SHP77 treated with DMSO at 0.1 percent for 48 hours (cell line): ENCODE measurements at regions not wholly inside any gene's neighbourhood (a gene's known extent, or its start where the extent isn't known, plus 50 kb on each side); places are given as distances from the start of the nearest gene placed in this dataset.
"Not testable (repeated sequence)": the region's sequence is repeated elsewhere in the genome, so short reads cannot be mapped to it uniquely, and the experiment has no call there.

Source experiments
- DNase-seq: peaks from one replicate; lab custom pipeline; 2025; lab: John Stamatoyannopoulos, UW

GRCh38 chr1:4064150-4064889 lies 164.2 kb upstream of the C1orf174 start:
- no peak for DNase-seq

DNA sequence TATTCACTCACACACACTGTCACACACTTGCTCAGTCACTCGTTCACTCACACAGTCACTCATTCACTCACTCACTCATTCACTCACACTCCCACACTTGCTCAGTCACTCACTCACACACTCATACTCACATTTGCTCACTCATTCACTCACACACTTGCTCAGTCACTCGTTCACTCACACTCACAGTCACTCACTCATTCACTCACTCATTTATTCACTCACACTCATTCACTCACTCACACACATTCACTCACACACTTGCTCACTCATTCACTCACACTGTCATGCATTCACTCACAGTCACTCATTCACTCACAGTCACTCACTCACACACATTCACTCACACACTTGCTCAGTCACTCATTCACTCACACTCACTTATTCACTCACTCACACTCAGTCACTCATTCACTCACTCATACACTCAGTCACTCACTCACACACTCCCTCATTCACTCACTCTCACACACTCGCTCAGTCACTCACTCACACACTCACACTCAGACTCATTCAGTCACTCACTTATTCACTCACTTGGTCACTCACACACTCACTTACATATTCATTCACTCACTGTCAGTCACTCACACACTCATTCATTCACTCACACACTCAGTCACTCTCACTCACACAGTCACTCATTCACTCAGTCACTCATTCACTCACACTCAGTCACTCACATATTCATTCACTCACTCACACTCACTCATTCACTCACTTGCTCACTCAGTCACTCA lies 167.0 kb upstream of the C1orf174 start:
- no peak for DNase-seq

DNA sequence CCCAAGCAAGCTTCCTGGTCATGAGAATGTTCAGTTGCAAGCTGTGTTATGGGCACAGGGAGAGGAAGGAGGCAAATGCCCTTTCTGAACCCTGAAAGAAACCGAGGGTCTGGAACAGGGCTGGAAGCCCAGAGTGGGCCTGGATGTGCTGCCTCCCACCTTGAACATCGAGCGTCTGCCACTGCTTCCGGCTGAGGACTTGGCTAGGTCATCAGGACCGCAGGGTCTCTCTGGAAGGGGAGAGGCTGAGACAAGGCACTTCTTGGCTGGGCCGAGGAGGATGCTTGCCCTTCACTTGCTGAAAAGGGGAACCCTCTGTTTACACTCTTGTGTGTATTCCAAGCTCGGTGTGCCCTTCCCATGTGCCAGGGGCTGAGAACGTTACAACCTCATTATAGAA lies 168.0 kb upstream of the C1orf174 start:
- no peak for DNase-seq

DNA sequence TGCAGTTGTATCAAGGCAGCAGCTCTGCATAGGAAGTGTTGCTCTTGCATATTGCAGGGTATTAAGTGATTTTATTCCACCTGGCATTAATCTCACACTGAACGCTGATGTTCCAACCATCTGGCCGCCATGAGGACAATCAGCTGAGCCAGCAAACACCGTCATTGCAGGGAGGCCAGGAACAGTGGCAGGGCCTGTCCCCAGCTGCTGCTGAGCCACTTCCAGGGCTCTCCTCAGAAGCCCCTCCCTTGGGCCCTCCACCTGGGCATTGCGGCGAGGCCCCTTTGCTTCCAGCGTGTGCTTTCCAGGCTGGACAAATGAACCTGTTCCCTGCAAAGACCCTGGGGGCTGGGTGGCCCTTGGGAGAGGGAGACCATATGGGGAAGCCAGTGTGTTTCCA lies 171.6 kb upstream of the C1orf174 start:
- DNase-seq = no peak

GRCh38 chr1:4072481-4073153 lies 172.5 kb upstream of the C1orf174 start:
- DNase-seq = no peak

DNA sequence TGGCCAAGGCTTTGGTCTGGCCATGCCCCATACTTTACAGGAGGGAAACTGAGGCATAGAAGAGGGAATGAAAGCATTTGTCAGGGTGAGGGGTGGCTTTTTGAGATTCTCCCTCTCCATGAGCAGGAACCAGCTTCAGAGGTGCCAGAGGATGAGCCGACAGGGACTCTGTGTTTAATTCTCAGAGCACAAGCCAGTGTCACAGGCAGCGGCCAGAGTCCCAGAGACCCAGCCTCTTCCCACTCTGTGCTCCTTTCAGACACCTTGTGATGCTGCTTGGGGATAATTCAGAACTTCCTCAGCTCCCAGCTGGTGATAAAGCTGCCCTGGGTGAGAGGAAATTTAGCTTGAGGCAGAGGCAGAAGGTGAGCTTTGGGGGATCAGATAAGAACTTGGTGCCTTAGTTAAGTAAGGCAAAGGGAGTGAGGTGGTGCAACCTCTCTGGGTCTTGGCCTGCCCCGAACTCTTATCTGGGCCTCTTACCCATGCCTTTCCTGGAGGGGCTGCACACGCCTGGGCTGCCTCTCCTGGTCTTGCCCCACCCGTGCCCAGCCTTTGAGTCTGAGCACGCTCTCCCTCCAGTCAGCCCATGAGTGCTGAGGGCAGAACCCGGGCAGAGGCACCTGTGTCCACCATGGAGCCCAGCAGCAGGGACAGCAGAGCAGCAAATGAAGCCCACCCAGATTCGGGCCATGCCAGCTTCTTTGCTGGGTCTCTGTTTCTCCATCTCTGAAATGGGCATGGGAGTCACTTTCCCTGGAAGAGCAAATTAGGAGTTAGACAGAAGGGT lies 175.6 kb upstream of the C1orf174 start:
- DNase-seq = no peak

GRCh38 chr1:4076346-4076745 lies 176.3 kb upstream of the C1orf174 start:
- no peak for DNase-seq

GRCh38 chr1:4078091-4078962 lies 178.3 kb upstream of the C1orf174 start:
- not testable (repeated sequence) for DNase-seq

DNA sequence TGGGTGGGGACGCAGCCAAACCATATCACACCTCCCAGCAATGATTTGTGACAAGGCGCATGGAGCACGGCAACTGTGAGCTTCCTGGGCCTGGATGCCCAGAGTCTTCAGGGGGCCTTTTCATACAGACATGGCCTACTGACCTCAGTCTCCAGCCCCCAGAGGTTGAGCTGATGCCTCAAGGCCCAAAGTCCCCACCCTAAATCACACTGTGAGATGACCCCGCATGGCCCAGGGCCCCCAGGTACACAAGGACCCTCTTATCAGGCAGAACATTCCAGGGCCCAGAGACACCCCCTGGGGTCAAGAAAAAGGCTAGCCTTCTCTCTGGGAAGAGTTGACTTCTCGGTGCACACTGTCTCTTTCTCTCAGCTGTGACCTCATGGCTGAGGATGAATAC lies 179.7 kb upstream of the C1orf174 start:
- DNase-seq = no peak

GRCh38 chr1:4081806-4082711 lies 182.0 kb upstream of the C1orf174 start:
- no peak for DNase-seq

DNA sequence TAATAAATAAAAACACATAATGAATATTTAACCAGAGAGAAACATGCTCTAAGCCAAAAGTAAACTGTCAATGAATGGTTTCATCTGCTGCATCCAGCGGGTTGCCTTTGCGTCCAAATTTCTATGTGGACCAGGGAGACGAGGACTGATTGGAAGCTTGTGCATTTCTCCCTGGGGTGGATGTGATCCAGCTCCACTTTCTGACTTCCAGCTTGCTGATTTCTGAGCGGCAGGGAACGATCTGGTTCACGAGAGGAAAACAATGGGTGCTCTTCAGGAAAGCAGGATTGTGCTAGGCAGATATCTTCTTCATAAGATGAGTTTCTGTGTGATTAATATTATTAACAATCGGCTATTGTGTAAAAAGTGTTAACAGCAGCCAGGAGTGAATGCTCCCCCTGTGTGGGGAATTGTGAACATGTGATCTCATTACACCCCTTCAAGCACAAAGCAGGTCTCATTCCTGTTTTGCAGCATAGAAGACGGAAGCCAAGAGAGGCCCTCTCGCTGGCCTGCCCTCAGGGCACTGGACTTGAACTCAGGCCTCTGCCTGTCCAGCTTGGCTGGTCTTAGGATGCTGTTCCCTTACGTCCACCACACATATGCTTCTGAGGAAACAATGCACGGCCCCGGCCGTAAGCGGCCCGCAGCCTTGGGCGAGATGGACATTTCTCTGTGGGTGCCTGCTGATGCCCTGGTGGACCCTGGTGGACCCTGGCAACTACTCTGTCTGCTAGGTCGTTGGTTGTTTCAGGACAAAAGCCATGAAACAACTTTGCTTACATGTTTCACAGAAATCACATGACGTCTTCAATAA lies 183.4 kb upstream of the C1orf174 start:
- no peak for DNase-seq

DNA sequence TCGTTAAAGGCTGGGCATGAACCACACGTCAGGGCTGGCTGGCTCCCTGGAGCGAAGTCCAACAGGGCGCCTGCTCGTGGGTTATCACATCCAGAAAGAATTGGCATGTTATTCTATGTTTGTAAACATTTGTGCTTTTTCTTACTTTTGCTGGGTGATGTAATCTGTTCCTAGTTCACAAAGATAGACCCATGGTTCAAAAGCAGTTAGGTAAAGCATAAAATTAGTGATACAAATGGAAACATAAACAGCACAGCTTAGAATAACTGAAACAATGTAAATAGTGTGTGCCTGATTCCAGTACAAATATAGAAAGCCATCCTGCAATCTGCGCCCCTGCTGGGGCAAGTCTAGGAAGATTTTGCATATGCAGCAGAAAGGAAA lies 184.0 kb upstream of the C1orf174 start:
- no peak for DNase-seq

DNA sequence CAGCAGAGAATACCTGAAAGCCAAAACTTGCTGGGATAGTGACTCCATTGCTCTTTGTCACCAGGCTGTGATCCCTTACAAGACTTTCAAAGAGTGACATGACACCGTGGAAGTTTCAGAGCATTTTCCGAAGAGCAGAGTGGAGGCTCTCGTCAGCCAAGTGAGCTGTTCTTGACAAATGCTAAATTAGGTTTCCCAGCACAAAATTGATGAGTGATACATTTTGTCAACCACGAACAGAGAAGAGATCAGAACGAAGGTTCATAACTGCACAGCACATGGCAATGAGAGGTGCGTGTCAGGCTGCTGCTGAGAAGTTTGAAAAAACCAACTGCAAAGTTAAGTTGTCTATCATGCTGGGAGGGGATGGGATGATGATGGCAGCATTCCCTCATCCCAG lies 184.4 kb upstream of the C1orf174 start:
- no peak for DNase-seq

GRCh38 chr1:4084896-4085295 lies 184.8 kb upstream of the C1orf174 start:
- DNase-seq = no peak

- no peak for DNase-seq
Observed at GRCh38 chr1:4085546-4085945, 185.5 kb upstream of the C1orf174 start.

DNA sequence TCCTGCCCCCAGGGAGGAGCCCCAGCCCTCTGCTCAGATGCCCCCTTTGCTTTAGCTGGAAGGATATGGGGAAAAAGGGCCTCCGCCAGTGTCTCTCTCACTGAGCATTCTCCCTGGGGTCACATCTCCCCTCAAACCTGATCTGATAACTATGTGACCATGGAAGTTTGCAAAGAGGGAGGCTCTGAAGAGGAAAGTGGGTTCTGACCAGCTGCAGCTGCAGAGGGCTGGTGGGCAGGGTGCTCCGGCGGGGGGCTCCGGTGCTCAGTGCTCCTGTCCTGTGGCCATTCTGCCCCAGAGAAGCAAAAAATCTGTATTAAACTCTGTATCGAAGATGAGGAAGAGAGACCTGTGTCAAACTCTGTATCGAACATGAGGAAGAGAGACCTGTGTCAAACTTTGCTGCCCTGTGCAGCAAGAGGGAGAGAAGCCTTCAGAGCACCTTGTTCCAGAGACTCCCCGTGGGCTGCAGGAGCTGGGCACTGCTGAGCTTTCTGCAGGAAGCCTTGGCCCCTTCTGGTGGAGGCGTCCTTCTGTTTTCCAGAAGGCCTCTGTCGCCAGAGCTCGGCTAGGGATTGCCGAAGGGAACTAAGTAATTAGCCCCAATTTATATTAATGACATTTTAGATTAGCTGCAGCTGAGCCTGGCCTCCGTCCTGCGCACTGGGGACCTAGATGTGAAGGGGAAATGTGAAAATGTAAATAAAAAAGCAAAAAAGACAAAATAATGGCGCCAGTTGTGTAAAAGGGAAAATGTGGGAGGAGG lies 186.2 kb upstream of the C1orf174 start:
- no peak for DNase-seq

DNA sequence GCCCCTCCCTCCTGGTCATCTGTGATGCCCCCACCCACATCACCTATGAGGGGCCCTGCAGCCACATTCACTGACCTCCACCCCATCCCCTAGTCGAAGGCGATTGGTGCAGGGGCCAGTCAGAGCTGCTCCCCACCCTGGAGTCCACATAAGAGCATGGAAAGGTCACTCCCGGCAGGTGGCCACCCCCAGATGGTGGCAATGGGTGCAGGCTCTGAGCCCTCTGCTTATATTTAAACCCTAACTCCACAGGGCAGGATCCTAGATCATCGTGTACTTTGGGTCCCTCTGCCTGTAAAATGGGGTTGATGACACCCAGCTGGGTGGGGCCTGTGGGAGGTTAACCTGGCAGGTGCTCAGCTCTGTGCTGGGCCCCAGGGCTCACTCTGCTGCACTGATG lies 186.8 kb upstream of the C1orf174 start:
- no peak for DNase-seq

DNA sequence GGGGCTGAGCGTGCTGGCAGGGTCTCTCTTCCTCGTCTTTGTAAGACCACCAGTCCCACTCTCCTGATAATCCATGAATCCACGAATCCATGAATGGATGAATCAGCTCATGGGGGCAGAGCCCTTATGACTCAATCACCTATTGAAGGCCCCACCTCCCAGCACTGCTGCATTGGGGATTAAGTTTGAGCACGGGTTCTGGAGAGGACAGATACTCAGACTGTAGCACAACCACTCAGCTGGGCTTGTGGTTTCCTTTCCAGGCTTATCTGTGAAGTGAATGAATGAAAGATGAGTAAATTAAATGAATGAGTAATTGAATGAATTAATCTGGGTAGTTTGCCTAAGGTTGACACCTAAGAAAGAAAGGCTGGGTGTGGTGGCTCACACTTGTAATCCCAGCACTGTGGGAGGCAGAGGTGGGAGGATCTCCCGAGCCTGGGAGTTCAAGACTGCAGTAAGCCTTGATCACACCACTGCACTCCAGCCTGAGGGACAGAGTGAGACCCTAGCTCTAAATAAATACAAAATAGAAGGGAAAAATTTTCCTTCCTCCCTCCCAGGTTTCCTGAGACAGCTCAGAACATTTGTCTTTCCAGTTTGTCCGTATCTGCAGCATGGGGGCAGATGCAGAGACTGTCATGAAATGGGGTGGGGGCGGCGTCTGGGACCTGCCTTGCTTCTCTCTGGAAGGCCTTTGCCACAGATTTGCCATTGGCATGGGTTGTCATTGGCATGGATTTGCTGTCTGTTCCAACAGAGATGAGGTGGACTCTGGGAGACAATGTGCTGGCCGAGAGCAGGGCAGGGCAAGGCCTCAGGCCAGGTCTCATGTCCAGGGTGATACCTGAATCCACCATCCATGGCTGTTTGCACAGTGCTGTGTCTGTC lies 187.7 kb upstream of the C1orf174 start:
- DNase-seq = no peak
